ENCODE measurements at regions not wholly inside any gene's neighbourhood (a gene's known extent, or its start where the extent isn't known, plus 50 kb on each side); places are given as distances from the start of the nearest gene placed in this dataset.

DNA sequence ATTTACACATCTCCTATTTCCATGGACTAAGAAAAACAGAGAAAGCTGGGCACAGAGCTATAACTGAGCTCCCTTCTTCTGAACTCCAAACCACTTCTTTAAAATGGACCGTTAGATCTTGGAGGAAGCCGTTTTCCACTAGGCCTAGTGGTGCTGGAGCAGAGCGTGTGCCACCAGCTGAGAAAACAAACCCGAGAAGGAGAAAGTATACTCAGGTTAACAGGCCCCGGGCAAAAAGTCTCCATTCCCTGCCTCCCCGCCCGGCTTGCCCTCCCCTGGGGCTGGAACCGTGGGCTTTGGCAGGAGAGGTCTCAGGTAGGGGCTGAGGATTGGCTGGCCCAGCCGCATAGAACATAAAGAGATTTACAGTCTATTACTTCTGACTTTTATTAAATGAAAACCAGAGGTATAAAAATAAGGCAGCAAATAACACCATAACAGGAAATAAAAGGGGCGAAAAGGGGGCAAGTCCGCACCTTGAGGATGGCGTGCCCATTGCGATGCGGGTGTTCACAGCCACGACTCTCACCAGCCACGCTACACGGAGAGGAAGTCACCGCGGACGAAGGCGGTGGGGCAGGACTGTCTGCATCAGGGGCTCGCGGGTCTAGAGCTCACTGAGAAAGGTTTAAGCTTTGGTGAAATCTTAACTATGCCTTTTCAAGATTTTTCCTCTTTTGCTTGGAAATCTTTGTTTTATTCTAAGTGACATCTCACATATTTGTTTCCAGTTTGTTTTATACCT is 191.2 kb upstream of the GMDS start:
- TF ChIP-seq GATA2 (IDR thresholded peaks at IDR 0.05; ENCODE audit: low read depth, low read length) (no peak), GATA3 (IDR thresholded peaks at IDR 0.05; ENCODE audit: low read depth, low read length) (no peak)

DNA sequence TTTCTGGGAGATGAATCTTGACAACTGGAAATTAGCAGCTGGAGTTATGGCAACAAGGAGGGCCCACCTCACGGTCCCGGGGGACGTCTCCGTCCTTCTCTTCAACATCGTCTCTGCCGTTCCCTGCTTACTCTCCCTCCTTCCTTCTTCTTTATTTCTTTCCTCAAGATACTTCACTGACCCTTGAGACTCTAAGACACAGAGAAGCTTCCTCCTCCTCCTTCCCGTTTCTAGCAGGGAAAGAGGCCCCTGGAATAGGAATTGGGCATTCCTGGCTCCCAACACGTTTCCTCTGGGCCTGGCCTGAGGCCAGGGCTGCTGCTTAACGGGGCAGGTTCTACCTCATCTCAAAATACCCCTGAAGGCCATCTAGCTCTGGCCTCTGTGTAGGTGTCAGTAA is 189.9 kb upstream of the GMDS start:
- TF ChIP-seq GATA3 (IDR thresholded peaks at IDR 0.05; ENCODE audit: low read depth, low read length) (no peak), GATA2 (IDR thresholded peaks at IDR 0.05; ENCODE audit: low read depth, low read length) (no peak)

DNA sequence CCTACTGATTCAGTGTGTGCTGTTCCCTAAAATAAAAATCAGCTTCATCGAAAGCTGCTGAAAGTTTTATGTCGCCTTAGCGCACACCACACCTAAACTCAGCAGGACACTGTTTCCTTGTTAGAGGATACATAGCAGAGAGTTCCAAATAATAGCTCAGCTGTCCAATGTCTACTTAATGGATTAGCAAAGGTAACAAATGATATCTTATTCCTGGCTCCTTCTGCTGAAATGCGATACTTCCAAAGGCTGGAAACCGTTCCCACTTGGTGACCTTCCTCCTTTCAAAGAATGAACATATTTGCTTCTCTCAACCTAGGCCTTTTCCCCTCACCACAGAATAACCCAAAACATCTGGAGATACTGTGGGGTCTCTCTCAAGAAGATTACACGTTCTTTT is 189.5 kb upstream of the GMDS start:
- no peak for TF ChIP-seq GATA3 (IDR thresholded peaks at IDR 0.05; ENCODE audit: low read depth, low read length)
- no peak for TF ChIP-seq GATA2 (IDR thresholded peaks at IDR 0.05; ENCODE audit: low read depth, low read length)

DNA sequence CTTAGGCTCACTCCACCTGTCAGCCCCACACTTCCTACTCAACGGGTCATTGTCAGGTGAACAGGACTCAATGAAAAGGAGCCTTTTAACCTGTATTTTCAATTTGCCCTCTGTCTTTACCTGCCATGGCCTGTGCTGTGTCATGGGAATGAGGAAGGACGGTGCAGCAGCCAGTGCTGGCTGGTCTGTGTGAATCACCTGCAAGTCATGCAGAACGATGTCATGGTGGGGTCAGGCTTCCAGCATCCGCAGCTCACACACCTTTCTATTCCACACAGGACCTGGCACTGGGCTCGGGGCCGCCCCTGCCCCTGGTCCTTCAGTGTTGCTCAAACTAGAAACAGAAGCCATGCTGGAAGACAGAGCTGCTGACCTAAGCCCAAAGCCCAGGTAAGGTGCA is 188.7 kb upstream of the GMDS start:
- TF ChIP-seq GATA3 (IDR thresholded peaks at IDR 0.05; ENCODE audit: low read depth, low read length) (no peak), GATA2 (IDR thresholded peaks at IDR 0.05; ENCODE audit: low read depth, low read length) (no peak)

DNA sequence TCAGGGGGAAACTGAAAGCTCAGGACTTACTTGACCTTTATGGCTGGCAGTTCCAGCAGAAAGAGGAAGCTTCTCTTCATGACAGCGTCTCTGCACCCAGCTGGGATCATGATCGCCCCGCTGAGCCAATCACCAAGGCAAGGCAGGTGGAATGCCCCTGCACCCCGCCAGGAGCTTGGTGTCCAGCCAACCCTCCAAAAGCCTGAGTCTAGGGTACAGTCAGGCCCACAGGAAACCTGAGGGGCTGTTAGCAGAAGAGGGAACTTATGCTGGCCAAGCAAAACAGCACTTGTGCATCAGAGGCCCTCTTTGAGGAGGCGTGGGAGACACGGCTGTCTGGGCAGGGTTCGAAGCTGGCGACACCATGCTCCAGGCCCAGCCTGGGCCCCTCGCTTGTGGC is 188.3 kb upstream of the GMDS start:
- TF ChIP-seq GATA2 (IDR thresholded peaks at IDR 0.05; ENCODE audit: low read depth, low read length), result no peak

DNA sequence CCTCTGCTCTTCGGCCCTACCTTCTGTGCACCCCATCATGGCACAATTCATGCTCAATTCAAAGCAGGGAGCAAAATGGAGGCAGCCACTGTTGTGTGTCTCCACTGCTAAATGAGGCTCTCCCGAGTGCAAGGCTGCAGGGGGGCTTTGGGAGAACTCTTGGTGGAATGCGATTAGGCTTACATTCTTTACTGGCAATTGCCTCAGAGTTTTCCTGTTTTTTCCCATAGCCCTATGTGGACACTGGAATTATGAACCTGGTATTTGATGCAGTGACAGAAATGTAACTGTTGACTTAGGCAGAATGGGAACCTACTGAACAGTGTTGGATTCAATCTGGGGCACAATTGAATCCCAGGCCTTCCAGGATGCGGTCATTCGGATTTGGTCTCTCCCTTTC is 187.9 kb upstream of the GMDS start:
- TF ChIP-seq GATA2 (IDR thresholded peaks at IDR 0.05; ENCODE audit: low read depth, low read length) (no peak), GATA3 (IDR thresholded peaks at IDR 0.05; ENCODE audit: low read depth, low read length) (no peak)

DNA sequence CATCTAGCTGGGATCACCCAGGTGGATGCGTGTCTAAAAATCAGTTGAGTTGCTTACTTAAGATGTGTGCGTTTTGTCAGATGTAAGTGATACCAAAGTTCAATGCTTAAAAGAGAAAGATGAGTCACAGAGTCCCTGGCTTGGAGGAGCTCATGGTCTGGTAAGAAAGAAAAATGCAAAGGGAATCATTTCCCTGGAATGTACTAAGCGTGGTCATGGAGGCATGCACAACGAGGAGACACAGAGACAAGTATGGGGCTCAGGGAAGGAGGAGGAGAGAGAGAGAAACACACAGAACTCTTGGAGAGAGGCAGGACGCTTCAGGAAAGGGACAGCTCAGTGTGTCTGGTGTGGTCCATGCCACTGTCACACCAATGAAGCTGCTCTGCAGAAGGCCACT is 186.9 kb upstream of the GMDS start:
- no peak for TF ChIP-seq GATA2 (IDR thresholded peaks at IDR 0.05; ENCODE audit: low read depth, low read length)
- no peak for TF ChIP-seq GATA3 (IDR thresholded peaks at IDR 0.05; ENCODE audit: low read depth, low read length)

DNA sequence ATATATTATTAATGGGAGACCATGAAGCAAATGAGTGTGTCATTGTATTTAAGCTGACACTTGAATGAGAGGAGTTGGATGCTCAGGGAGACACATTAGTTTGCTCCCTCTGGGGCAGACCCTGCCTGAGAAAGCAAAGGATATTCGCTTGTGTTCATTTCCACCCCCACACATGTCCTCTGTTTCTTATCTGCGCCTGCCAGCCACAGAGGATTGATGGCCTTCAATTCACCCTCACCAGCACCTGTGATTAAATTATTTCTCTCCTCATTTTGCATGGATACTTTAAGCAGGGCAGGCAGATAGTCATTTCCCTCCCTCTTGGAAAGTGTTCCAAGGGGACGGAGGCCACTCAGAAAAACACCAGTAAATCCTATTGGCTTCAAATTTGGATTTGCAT is 185.2 kb upstream of the GMDS start:
- TF ChIP-seq GATA2 (IDR thresholded peaks at IDR 0.05; ENCODE audit: low read depth, low read length), result no peak

DNA sequence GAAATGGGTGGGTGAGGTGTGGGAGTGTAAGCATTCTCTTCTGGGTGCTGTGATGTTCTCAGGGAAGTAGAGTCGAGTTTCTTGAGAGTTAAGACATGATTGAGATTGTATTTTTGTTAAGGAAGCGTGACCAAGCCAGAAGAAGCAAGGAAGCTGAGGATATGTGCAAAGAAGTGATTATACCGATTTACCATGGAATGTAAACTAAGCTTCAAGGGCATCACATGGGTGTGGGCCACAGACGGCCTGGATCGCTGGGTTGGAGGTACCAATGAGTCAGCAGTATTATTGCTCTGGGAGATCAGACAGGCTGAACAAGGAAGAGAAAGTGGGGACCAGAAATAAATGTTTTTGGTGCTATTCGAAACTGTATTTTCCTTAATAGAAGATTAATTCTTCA is 184.1 kb upstream of the GMDS start:
- TF ChIP-seq GATA2 (IDR thresholded peaks at IDR 0.05; ENCODE audit: low read depth, low read length) (no peak), GATA3 (IDR thresholded peaks at IDR 0.05; ENCODE audit: low read depth, low read length) (no peak)

DNA sequence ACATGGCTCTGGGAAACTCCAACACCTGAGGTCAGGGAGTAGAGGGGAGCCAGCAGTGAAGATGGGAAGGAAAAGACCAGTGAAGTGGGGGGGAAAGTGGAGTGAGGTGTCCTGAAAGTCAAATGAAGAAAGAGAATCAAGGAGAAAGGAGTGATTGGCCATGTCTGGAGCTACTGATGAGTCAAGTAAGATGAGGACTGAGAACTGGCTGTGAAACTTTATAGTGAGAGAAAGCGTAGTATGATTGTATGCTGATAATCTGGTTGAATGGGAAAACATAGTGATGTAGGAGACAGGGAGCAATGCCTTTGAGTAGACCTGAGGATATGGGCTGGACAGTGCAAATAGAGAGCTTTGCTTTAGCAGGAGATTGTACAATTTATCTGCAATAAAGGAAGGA is 183.6 kb upstream of the GMDS start:
- TF ChIP-seq GATA2 (IDR thresholded peaks at IDR 0.05; ENCODE audit: low read depth, low read length), result no peak
- TF ChIP-seq GATA3 (IDR thresholded peaks at IDR 0.05; ENCODE audit: low read depth, low read length), result no peak

DNA sequence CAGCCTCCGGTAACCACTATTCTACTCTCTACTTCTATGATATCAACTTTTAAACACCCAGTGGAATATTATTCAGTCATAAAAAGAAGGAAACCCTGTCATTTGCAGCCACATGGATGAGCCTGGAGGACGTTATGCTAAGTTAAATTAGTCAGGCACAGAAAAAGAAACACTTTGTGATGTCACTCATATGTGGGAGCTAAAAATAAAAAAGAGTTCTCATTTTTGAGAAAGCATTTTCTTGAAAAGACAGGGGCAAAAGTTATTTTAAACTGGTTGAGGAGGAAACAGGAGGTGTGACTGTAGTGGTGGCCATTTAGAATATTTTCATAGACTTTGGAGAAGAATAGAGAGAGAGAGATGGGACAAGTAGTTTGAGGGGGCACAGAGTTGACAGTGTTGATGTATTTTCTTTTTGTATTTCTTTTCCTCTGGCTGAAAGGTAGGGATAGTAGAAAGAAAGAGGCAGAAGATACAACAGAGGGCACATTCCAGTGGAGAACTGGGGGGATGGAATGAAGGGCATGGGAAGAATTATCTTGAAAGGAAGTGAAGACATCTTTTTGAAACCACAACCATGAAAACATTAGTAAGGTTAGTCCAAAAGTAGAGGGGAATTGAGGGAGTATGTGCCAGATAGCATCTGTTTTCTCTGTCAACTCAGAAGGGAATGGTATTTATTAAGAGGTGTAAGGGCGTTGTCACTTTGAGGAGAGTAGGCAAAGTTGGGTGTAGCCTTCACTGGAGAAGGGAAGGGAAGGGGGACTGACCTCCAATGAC is 181.3 kb upstream of the GMDS start:
- TF ChIP-seq GATA2 (IDR thresholded peaks at IDR 0.05; ENCODE audit: low read depth, low read length) (no peak), GATA3 (IDR thresholded peaks at IDR 0.05; ENCODE audit: low read depth, low read length) (no peak)

DNA sequence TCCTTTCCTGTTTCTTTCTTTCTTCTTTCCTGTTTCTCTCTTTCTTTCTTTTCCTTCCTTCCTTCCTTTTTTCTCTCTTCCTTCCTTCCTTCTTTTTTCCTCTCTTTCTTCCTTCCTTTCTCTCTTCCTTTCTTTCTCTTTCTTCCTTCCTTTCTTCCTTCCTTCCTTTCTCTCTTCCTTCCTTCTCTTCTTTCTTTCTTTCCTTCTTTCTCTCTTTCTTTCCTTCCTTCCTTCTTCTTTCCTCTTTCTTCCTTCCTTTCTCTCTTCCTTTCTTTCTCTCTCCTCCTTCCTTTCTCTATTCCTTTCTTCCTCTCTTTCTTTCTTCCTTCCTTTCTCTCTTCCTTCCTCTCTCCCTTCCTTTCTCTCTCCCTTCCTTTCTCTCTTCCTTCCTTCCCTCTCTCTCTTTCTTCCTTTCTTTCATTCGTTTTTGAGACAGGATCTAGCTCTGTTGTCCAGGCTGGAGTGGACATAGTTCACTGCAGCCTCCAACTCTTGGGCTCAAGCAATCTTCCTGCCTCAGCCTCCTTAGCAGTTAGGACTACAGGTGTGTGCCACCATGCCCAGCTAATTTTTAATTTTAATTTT is 170.8 kb upstream of the GMDS start:
- TF ChIP-seq GATA3 (IDR thresholded peaks at IDR 0.05; ENCODE audit: low read depth, low read length) (no peak), GATA2 (IDR thresholded peaks at IDR 0.05; ENCODE audit: low read depth, low read length) (no peak)

DNA sequence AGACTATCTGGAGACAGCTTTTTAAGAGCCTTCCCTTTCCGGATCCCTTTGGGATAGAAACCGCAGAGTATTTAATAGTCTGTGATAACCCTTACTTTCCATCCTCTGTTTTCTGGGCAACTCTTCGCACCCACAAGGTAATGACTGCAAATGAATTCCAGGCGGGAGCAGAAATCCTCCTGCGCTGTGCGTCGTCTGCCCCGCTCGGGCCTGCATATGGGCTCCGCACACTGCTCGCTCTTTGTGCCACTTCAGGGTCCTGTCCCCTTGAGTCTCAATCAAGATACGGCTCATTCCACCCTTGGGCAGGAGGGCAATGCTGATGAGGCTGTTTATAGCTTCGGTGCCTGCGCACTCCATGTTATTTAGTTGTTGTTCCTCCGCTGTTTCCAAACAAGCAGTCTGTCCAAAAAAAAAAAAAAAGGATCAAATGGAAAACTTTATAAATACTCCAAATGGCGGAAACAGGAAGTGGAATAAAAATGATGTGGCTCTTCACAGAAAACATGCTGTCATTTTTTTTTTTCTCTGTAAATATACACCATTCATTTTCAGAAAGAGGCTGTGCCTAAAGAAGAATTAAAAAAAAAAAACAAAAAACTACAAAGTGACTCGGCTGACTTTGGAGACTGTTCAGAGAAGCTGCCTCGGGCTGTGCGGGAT is 169.6 kb upstream of the GMDS start:
- no peak for TF ChIP-seq GATA3 (IDR thresholded peaks at IDR 0.05; ENCODE audit: low read depth, low read length)
- TF ChIP-seq GATA2 (IDR thresholded peaks at IDR 0.05; ENCODE audit: low read depth, low read length), result no peak

DNA sequence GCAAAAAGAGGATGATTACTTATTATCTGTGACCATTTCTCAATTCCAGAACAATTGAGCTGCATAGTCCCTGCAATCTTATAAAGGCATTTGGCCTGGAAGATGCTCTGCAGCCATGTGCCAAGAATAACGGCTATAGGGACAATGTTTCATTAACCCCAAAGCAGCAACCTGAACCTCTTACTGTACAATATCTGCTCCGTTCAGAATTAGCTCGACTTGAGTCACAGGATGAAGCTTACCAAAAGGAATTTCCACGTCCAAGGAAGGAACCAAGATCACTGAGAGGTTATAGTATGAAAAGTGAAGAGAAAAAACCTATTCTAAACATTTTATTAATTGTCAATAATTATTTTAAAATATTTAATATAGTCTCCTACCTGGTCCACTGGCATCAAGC is 167.3 kb upstream of the GMDS start:
- TF ChIP-seq GATA2 (IDR thresholded peaks at IDR 0.05; ENCODE audit: low read depth, low read length) (no peak), GATA3 (IDR thresholded peaks at IDR 0.05; ENCODE audit: low read depth, low read length) (no peak)
